HEK293T (cell line): ENCODE measurements at regions not wholly inside any gene's neighbourhood (a gene's known extent, or its start where the extent isn't known, plus 50 kb on each side); places are given as distances from the start of the nearest gene placed in this dataset.

Source experiments
- CTCF ChIA-PET: fragments of 350-600 bp; formaldehyde crosslinking; extraction: SDS; loops from one replicate; lab custom pipeline; 2021; ENCODE audit warnings: antibody characterized with exemption, inconsistent platforms; lab: Yijun Ruan, JAX
- POLR2A ChIA-PET: fragments of 350-600 bp; formaldehyde crosslinking; extraction: SDS; loops from one replicate; lab custom pipeline; 2020; ENCODE audit warnings: antibody characterized with exemption, inconsistent platforms; lab: Yijun Ruan, JAX
- DNase-seq: peaks from one replicate; pipeline ENCODE4 v3.0.0; 2012; ENCODE audit warnings: mixed read lengths; ENCODE audit errors: extremely low spot score
- ARNT ChIP-seq: fragments of 450-650 bp; IDR thresholded peaks from 2 replicates; pipeline ENCODE4 v1.6.1; 2017; ENCODE audit warnings: mild to moderate bottlenecking
- BHLHE40 ChIP-seq: fragments of 450-650 bp; IDR thresholded peaks from 2 replicates; pipeline ENCODE4 v1.6.1; 2016; ENCODE audit warnings: mild to moderate bottlenecking, moderate library complexity, borderline replicate concordance
- CTBP1 ChIP-seq: fragments of 450-650 bp; IDR thresholded peaks from 2 replicates; pipeline ENCODE4 v1.6.1; 2016; ENCODE audit warnings: borderline replicate concordance
- ELF4 ChIP-seq: fragments of 450-650 bp; IDR thresholded peaks from 2 replicates; pipeline ENCODE4 v1.6.1; 2017; ENCODE audit warnings: antibody characterized with exemption
- FOXA1 ChIP-seq: fragments of 450-650 bp; IDR thresholded peaks from 2 replicates; pipeline ENCODE4 v1.6.1; 2016; ENCODE audit warnings: mild to moderate bottlenecking
- FOXK2 ChIP-seq: fragments of 450-650 bp; IDR thresholded peaks from 2 replicates; pipeline ENCODE4 v1.6.1; 2016; ENCODE audit warnings: mild to moderate bottlenecking
- FOXM1 ChIP-seq: fragments of 450-650 bp; IDR thresholded peaks from 2 replicates; pipeline ENCODE4 v1.6.1; 2017; ENCODE audit warnings: mild to moderate bottlenecking, borderline replicate concordance
- HDGF ChIP-seq: fragments of 450-650 bp; IDR thresholded peaks from 2 replicates; pipeline ENCODE4 v1.6.1; 2017; ENCODE audit warnings: antibody characterized with exemption, borderline replicate concordance
- L3MBTL2 ChIP-seq: fragments of 450-650 bp; conservative IDR thresholded peaks from 2 replicates; pipeline ENCODE4 v1.6.1; 2016; ENCODE audit warnings: mild to moderate bottlenecking
- LEF1 ChIP-seq: fragments of 450-650 bp; IDR thresholded peaks from 2 replicates; pipeline ENCODE4 v1.6.1; 2017; ENCODE audit warnings: mild to moderate bottlenecking, borderline replicate concordance
- NFRKB ChIP-seq: fragments of 450-650 bp; IDR thresholded peaks from 2 replicates; pipeline ENCODE4 v1.6.1; 2016; ENCODE audit warnings: mild to moderate bottlenecking, moderate library complexity
- PKNOX1 ChIP-seq: fragments of 450-650 bp; IDR thresholded peaks from 2 replicates; pipeline ENCODE4 v1.6.1; 2016
- SP1 ChIP-seq: fragments of 450-650 bp; IDR thresholded peaks from 2 replicates; pipeline ENCODE4 v1.6.1; 2017
- SUZ12 ChIP-seq: fragments of 450-650 bp; IDR thresholded peaks from 2 replicates; pipeline ENCODE4 v1.6.1; 2016; ENCODE audit warnings: mild to moderate bottlenecking
- TARDBP ChIP-seq: fragments of 450-650 bp; IDR thresholded peaks from 2 replicates; pipeline ENCODE4 v1.6.1; 2016
- ZNF384 ChIP-seq: fragments of 450-650 bp; IDR thresholded peaks from 2 replicates; pipeline ENCODE4 v1.6.1; 2016

GRCh38 chr2:147101941-147102790 is 742.7 kb upstream of the ACVR2A start:
- ChIA-PET CTCF (no interaction called here), POLR2A (no interaction called here)
- no peak for TF ChIP-seq ARNT
- no peak for TF ChIP-seq L3MBTL2
- no peak for TF ChIP-seq SP1
- no peak for TF ChIP-seq ZNF384
- no peak for TF ChIP-seq TARDBP
- TF ChIP-seq ELF4: no peak
- TF ChIP-seq FOXK2: no peak
- no peak for TF ChIP-seq FOXA1
- no peak for TF ChIP-seq SUZ12
- TF ChIP-seq PKNOX1: no peak
- no peak for TF ChIP-seq FOXM1
- no peak for DNase-seq

- ChIA-PET CTCF (no interaction called here), POLR2A (no interaction called here)
- no peak for DNase-seq
- TF ChIP-seq FOXA1: no peak
- no peak for TF ChIP-seq ARNT
- TF ChIP-seq FOXK2: no peak
- no peak for TF ChIP-seq ELF4
- no peak for TF ChIP-seq FOXM1
- TF ChIP-seq TARDBP: no peak
- no peak for TF ChIP-seq CTBP1
- TF ChIP-seq HDGF: no peak
- TF ChIP-seq BHLHE40: no peak
- no peak for TF ChIP-seq LEF1
- TF ChIP-seq ZNF384: no peak
- TF ChIP-seq PKNOX1: no peak
- no peak for TF ChIP-seq SUZ12
- TF ChIP-seq NFRKB: no peak
- TF ChIP-seq SP1: no peak
- no peak for TF ChIP-seq L3MBTL2
Measured at GRCh38 chr2:147100406-147101035, 744.3 kb upstream of the ACVR2A start.

GRCh38 chr2:147099845-147100244 is 745.0 kb upstream of the ACVR2A start:
- TF ChIP-seq LEF1 (no peak), FOXM1 (no peak), ELF4 (no peak), L3MBTL2 (no peak)
- ChIA-PET CTCF (no interaction called here), POLR2A (no interaction called here)
- DNase-seq: no peak

- no peak for DNase-seq
- ChIA-PET POLR2A (no interaction called here), CTCF (no interaction called here)
- no peak for TF ChIP-seq FOXA1
- no peak for TF ChIP-seq HDGF
- no peak for TF ChIP-seq ZNF384
- TF ChIP-seq SP1: no peak
- TF ChIP-seq TARDBP: no peak
- no peak for TF ChIP-seq NFRKB
- TF ChIP-seq CTBP1: no peak
- TF ChIP-seq PKNOX1: no peak
- no peak for TF ChIP-seq L3MBTL2
- no peak for TF ChIP-seq ELF4
- TF ChIP-seq LEF1: no peak
- TF ChIP-seq BHLHE40: no peak
- no peak for TF ChIP-seq SUZ12
- TF ChIP-seq FOXM1: no peak
- no peak for TF ChIP-seq ARNT
- TF ChIP-seq FOXK2: no peak
Measured at GRCh38 chr2:147098940-147099339, 745.9 kb upstream of the ACVR2A start.

- TF ChIP-seq ZNF384 (no peak), FOXA1 (no peak), ARNT (no peak), PKNOX1 (no peak)
- CTCF ChIA-PET: no interaction called here
- POLR2A ChIA-PET: no interaction called here
- DNase-seq: no peak
Measured at GRCh38 chr2:147097747-147098146, 747.1 kb upstream of the ACVR2A start.

GRCh38 chr2:147096671-147097070 is 748.2 kb upstream of the ACVR2A start:
- DNase-seq: no peak
- POLR2A ChIA-PET: no interaction called here
- CTCF ChIA-PET: no interaction called here
- TF ChIP-seq ARNT: no peak
- no peak for TF ChIP-seq FOXM1
- no peak for TF ChIP-seq LEF1
- TF ChIP-seq TARDBP: no peak
- no peak for TF ChIP-seq HDGF
- no peak for TF ChIP-seq SP1
- no peak for TF ChIP-seq BHLHE40
- no peak for TF ChIP-seq FOXK2
- no peak for TF ChIP-seq PKNOX1
- TF ChIP-seq CTBP1: no peak
